ENCODE measurements at regions not wholly inside any gene's neighbourhood (a gene's known extent, or its start where the extent isn't known, plus 50 kb on each side); places are given as distances from the start of the nearest gene placed in this dataset.

DNA sequence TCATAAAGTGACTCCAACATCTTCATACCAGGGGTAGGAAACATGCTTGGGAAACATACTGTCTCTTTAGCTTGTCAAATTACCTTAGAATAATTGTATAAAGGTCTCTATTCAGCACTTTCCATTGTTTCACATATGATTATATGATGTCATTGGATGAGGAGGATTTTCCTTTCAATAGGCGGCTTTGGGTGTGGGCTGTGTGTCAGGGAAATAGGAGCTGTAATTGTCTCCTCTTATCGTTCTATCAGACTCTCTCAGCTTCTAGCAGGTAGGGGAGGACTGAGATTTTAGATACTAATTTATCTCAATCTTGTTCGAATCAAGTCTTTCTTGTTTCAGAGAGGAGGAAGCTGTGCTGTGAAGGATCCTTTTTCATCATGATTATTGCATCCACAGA, 179.4 kb upstream of the OLIG3 start:
- ATAC-seq (no peak), DNase-seq (ENCODE audit: low read depth, low spot score) (no peak)
- in situ Hi-C loops (cut with HindIII; ENCODE audit: low pct_unique_long_range_greater_than_20kb, low sequenced_read_pairs), result no loop called here
- Histone ChIP-seq H3K4me3 (ENCODE audit: low read depth in 2 of 2, low read length in 2 of 2) (no peak overlapping the region), H3K27me3 (ENCODE audit: control insufficient read depth, insufficient read depth, low read length) (peaks cover 7% of the 10 kb centered on the region), H3K36me3 (ENCODE audit: control insufficient read depth, insufficient read depth, low read length) (no peaks in the 10 kb centered on the region), H3K4me1 (ENCODE audit: control insufficient read depth, insufficient read depth, low read length) (no peaks in the 10 kb centered on the region), H3K27ac (ENCODE audit: low read length) (no peak overlapping the region), H3K9me3 (ENCODE audit: control insufficient read depth, insufficient read depth, low read depth, low read length) (no peaks in the 10 kb centered on the region)
- intact Hi-C loops (cut with micrococcal nuclease; ENCODE audit: unreplicated experiment), result no loop called here
- TF ChIP-seq SIN3A (IDR thresholded peaks at IDR 0.05; ENCODE audit: borderline replicate concordance, insufficient read depth, low read depth, low read length), result no peak
- TF ChIP-seq, protein P1, sequence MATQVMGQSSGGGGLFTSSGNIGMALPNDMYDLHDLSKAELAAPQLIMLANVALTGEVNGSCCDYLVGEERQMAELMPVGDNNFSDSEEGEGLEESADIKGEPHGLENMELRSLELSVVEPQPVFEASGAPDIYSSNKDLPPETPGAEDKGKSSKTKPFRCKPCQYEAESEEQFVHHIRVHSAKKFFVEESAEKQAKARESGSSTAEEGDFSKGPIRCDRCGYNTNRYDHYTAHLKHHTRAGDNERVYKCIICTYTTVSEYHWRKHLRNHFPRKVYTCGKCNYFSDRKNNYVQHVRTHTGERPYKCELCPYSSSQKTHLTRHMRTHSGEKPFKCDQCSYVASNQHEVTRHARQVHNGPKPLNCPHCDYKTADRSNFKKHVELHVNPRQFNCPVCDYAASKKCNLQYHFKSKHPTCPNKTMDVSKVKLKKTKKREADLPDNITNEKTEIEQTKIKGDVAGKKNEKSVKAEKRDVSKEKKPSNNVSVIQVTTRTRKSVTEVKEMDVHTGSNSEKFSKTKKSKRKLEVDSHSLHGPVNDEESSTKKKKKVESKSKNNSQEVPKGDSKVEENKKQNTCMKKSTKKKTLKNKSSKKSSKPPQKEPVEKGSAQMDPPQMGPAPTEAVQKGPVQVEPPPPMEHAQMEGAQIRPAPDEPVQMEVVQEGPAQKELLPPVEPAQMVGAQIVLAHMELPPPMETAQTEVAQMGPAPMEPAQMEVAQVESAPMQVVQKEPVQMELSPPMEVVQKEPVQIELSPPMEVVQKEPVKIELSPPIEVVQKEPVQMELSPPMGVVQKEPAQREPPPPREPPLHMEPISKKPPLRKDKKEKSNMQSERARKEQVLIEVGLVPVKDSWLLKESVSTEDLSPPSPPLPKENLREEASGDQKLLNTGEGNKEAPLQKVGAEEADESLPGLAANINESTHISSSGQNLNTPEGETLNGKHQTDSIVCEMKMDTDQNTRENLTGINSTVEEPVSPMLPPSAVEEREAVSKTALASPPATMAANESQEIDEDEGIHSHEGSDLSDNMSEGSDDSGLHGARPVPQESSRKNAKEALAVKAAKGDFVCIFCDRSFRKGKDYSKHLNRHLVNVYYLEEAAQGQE (IDR thresholded peaks at IDR 0.05; ENCODE audit: insufficient read depth in 1 of 2, low read depth in 2 of 2, low read length in 1 of 2), result no peak
- ChIA-PET POLR2A (no interaction called here), CTCF (no interaction called here)
- BruUV-seq (replicated peaks), result no TSS peak

DNA sequence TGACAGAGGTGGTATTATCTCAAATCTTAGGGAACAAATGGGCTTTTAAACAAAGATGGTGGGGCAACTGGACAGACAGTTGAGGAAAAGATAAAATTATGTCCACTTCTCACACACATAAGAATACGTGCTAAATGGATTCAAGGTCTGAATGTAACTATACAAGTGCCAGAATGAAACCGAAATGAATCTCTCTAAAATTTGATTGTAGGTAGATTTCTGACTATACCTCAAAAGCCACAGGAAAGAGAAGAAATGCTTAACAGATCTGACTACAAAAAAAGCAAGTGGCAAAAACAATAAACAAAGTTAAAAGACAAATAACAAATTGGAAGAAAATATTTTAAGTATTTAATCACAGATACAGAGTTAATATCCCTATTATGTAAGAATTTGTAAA, 182.7 kb upstream of the OLIG3 start:
- Histone ChIP-seq H3K4me1 (ENCODE audit: control insufficient read depth, insufficient read depth, low read length) (no peaks in the 10 kb centered on the region), H3K27me3 (ENCODE audit: control insufficient read depth, insufficient read depth, low read length) (peaks cover 2% of the 10 kb centered on the region; the same call in 1 of the 2 replicates), H3K36me3 (ENCODE audit: control insufficient read depth, insufficient read depth, low read length) (no peaks in the 10 kb centered on the region), H3K4me3 (ENCODE audit: low read depth in 2 of 2, low read length in 2 of 2) (no peak overlapping the region), H3K9me3 (ENCODE audit: control insufficient read depth, insufficient read depth, low read depth, low read length) (no peaks in the 10 kb centered on the region), H3K27ac (ENCODE audit: low read length) (no peak overlapping the region)
- CTCF ChIA-PET, result no interaction called here
- TF ChIP-seq, protein P2, sequence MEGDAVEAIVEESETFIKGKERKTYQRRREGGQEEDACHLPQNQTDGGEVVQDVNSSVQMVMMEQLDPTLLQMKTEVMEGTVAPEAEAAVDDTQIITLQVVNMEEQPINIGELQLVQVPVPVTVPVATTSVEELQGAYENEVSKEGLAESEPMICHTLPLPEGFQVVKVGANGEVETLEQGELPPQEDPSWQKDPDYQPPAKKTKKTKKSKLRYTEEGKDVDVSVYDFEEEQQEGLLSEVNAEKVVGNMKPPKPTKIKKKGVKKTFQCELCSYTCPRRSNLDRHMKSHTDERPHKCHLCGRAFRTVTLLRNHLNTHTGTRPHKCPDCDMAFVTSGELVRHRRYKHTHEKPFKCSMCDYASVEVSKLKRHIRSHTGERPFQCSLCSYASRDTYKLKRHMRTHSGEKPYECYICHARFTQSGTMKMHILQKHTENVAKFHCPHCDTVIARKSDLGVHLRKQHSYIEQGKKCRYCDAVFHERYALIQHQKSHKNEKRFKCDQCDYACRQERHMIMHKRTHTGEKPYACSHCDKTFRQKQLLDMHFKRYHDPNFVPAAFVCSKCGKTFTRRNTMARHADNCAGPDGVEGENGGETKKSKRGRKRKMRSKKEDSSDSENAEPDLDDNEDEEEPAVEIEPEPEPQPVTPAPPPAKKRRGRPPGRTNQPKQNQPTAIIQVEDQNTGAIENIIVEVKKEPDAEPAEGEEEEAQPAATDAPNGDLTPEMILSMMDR (IDR thresholded peaks at IDR 0.05), result no peak
- TF ChIP-seq POLR2AphosphoS5 (IDR thresholded peaks at IDR 0.05; ENCODE audit: low read depth, low read length) (no peak), TCF7L2 (IDR thresholded peaks at IDR 0.05; ENCODE audit: low read depth, low read length) (no peak), SIN3A (IDR thresholded peaks at IDR 0.05; ENCODE audit: borderline replicate concordance, insufficient read depth, low read depth, low read length) (no peak)
- TF ChIP-seq, protein P1 (IDR thresholded peaks at IDR 0.05; ENCODE audit: insufficient read depth in 1 of 2, low read depth in 2 of 2, low read length in 1 of 2), result no peak
- POLR2A ChIA-PET, result no interaction called here
- intact Hi-C loops (cut with micrococcal nuclease; ENCODE audit: unreplicated experiment), result no loop called here
- BruUV-seq (replicated peaks), result no TSS peak
- DNase-seq (ENCODE audit: low read depth, low spot score) (no peak), ATAC-seq (no peak)
- in situ Hi-C loops (cut with HindIII; ENCODE audit: low pct_unique_long_range_greater_than_20kb, low sequenced_read_pairs), result no loop called here

All from Panc1 (cell line).